ENCODE measurements at regions not wholly inside any gene's neighbourhood (a gene's known extent, or its start where the extent isn't known, plus 50 kb on each side); places are given as distances from the start of the nearest gene placed in this dataset.
"Not testable (repeated sequence)": the region's sequence is repeated elsewhere in the genome, so short reads cannot be mapped to it uniquely, and the experiment has no call there.

GRCh38 chr7:140283472-140283871 lies 106.7 kb upstream of the KDM7A start:
- DNase-seq, result no peak

GRCh38 chr7:140281960-140282359 lies 105.2 kb upstream of the KDM7A start:
- no peak for DNase-seq

GRCh38 chr7:140281255-140281654 lies 104.5 kb upstream of the KDM7A start:
- no peak for DNase-seq

- DNase-seq, result no peak
Observed at GRCh38 chr7:140276001-140276400, 99.2 kb upstream of the KDM7A start.

GRCh38 chr7:140275069-140275965 lies 98.5 kb upstream of the KDM7A start:
- no peak for DNase-seq

DNA sequence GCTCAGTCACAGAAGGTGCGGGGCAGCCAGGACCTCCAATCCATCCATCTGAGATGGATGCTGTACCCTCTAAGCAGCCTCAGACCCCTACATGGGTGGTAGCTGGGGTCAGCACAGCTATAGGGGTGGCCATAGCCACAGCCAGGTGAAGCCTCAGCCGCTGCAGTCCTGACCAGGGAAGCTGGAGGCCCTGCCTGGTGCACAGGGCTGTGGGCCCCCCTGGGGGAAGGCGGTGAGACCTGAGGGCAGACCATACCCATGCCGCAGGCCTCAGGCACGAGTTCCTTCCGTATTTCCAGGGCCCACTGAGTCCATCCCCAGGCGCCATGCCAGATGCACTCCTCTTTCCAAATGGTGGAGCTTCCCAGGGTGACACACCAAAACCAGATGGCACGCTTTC lies 96.6 kb upstream of the KDM7A start:
- no peak for DNase-seq

DNA sequence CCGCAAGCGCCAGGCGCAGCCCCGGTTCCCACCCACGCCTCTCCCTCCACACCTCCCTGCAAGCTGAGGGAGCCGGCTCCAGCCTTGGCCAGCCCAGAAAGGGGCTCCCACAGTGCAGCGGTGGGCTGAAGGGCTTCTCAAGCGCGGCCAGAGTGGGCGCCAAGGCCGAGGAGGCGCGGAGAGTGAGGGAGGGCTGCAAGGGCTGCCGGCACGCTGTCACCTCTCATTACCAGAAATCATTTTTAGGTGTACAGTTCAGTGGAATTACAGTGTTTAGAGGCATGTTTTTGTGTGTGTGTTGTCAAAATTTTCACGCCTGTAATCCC lies 94.8 kb upstream of the KDM7A start:
- DNase-seq, result not testable (repeated sequence)

- no peak for DNase-seq
Observed at GRCh38 chr7:140269004-140269638, 92.3 kb upstream of the KDM7A start.

DNA sequence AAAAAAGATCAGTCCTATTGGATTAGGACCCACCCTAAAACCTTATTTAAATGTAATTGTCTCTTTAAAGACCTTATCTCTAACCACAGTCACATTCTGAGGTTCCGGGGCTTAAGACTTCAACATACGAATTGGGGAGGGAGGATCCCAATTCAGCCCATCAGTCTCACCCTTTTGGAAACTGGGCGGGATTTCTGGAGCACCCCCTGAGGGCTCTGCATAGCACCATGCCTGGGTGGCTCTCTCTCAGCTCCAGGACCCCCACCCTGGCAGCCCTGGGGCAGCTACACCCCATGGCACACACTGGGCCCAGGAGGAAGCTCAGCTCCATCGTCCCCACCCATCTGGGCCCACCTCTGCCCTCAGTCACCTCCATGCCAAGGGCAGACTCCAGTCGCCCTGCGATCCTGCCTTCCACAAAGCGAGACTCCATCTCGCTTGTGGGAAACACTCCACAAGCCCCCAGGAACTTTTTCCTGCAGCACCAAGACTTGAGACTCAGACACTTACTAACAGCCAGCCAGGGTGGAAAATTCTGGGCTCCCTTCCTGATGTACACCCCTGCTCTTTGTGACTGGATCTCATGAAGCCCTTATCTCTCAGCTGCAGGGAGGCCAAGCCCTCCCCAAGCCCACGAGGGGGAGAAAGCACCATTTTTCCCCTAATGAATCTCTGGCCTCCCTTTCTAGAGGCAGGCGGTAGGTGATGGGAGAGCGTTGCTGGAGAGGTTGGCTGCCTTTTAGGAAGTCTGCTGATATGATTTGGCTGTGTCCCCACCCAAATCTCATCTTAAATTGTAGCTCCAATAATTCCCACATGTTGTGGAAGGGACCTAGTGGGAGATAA lies 90.8 kb upstream of the KDM7A start:
- DNase-seq, result no peak

GRCh38 chr7:140263277-140263676 lies 86.5 kb upstream of the KDM7A start:
- DNase-seq, result no peak

DNA sequence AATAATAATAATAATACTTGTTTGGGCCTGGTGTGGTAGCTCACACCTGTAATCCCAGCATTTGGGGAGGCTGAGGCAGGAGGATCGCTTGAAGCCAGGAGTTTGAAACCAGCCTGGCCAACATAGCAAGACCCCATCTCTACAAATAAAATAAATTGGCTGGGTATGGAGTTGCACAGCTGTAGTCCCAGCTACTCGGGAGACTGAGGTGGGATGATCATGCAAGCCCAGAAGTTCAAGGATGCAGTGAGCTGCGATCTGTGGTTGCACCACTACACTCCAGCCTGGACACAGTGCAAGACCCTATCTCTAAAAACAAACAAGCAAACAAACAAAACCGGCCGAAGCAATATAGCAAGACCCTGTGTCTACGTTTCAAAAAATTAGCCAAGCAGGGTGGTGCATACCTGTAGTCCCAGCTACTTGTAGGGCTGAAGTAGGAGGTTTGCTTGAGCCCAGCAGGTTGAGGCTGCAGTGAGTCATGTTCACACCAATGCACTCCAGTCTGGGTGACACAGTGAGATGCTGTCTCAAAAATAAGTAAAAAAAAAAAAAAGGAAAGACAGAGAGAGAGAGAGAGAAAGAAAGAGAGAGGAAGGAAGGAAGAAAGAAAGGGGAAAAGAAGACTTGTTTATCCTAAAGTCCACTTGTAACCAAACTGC lies 85.6 kb upstream of the KDM7A start:
- DNase-seq, result no peak

DNA sequence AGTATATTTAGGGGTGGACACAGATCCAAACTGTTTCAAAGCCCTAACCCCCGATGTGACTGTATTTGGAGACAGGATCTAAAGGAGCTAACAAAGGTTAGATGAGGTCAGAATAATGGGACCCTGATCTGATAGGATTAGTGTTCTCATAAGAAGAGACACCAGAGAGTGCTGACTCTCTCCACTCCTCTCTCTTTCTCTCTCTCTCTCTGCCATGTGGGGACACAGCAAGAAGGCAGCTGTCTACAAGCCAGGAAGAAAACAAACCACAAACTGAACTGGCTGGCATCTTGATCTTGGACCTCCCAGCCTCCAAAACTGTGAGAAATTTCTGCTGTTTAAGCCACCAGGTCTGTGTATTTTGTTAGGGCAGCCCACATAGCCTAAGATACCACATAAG lies 84.7 kb upstream of the KDM7A start:
- DNase-seq, result no peak

DNA sequence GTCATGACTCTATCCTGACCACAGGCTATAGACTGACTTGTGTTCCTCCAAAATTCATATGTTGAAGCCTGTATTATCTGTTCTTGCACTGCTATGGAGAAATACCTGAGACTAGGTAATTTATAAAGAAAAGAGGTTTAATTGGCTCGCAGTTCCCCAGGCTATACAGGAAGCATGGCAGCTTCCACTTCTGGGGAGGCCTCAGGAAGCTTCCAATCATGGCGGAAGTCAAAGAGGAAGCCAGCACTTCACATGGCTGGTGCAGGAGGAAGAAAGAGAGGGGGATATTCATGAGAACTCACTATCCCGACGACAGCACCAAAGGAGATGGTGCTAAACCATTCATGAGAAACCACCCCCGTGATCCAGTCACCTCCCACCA lies 84.3 kb upstream of the KDM7A start:
- DNase-seq, result no peak

GRCh38 chr7:140260352-140261104 lies 83.7 kb upstream of the KDM7A start:
- no peak for DNase-seq

GRCh38 chr7:140257278-140257677 lies 80.5 kb upstream of the KDM7A start:
- not testable (repeated sequence) for DNase-seq

DNA sequence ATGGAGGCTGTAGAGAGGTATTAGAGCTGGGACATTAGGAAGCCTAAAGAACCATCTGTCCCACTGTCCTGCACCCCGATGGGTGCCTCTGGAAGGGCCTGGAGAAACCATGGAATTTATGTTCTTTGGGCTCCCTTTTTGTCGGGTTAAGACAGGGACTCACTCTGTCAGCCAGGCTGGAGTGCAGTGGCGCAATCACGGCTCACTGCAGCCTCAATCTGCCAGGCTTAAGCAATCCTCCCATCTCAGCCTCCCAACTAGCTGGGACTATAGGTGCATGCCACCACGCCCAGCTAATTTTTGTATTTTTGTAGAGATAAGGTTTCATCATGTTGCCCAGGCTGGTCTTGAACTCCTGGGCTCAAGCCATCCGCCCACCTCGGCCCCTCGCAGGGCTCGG lies 78.2 kb upstream of the KDM7A start:
- DNase-seq, result not testable (repeated sequence)

- DNase-seq, result no peak
Observed at GRCh38 chr7:140249036-140249806, 72.4 kb upstream of the KDM7A start.

DNA sequence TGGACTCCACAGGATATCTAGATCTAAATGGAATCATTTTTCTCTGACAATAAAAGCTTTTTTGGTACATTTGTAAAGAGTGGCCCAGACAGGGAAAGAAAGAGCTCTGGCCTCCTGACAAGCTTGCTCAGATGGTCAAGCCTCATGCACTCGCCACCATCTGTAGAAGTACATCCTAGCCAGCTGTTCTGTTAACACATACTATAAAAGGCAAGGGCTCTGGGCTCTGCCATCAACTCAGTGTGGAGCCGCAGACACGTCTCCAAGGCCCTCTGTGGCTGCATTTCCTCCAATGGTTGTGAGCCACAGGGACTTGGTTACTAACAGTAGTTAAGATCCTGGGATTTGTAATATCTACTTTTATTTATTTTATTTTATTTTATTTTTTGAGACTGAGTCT lies 70.8 kb upstream of the KDM7A start:
- no peak for DNase-seq

DNA sequence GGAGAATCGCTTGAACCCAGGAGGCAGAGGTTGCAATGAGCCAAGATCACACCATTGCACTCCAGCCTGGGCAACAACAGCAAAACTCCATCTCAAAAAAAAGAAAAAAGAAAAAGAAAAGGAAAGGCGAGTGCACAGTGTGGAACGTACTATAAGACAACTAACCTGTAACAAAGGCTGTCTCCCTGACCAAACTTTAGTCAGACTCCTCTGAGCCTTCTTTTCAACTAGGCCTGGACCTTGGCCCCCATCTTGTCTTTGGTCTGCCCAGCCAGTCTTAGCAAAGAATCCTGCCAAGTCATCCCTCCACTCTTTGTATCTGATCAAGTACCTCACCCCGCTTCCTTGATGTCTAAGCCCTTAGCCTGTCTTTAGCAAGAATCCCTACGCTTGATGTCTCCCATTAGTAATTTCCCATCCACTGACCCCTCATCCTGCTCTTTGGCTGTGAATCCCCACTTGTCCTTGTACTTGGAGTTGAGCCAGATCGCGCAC lies 68.9 kb upstream of the KDM7A start:
- no peak for DNase-seq

DNA sequence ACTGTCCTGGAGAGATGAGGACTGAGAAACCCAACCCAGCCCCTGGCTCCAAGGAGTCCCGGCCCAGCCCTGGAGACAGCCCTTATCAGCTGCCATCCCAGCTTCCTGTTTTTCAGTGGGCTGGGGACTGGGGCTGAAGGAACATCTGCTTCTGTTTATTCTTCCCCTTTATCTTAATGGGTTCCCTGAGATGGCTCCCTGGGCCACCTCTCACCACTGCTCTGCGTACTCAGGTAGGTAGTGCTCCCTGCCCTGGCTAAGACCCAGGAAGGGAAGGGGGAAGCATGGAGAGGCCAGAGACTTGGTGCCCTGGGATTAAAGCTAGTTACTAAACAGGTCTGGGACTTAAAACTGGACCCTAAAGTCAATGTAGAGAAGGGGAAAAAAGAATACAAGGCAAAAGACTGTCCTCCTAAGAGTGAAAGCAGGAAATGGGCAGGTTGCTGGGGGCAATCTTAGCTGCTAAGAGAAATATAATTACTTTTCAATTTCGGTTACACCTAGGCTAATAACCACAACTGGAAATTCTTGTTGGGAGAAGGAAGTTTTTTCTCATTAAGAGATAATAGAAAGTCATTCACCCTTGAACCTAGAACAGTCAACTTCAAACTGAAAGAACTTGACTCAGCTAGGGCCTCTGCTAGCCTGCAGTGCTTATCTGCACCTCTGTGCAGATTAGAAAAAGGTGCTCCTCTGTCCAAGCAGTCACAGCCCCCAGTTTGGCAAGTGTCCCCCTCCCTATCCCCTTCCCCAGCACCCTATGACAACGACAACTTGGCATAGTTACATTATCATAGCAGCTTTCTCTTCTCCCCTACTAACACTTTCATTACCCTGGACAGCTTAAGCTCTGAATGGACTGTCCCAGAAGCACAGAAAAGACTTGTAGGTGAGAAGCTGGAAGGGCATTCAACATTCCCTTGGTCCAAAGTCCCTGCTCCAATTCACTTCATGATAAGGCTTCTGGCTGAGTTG lies 65.6 kb upstream of the KDM7A start:
- DNase-seq, result no peak

All from stimulated activated naive CD4-positive, alpha-beta T cell treated with Interleukin-2 at 50 U/mL for 16 hours (primary cell).